Adrenal gland (tissue), 9 donors: ENCODE measurements at regions not wholly inside any gene's neighbourhood (a gene's known extent, or its start where the extent isn't known, plus 50 kb on each side); places are given as distances from the start of the nearest gene placed in this dataset.

Experiments used
- DNase-seq, 7 donors: peaks; one replicate each; pipeline ENCODE4 v3.0.0-alpha.2; 2019 to 2020
- H3K27ac ChIP-seq, 5 donors: fragments of 200-600 bp; sonication (generic) in 4 of 5; 1 replicate in 3 of 5; 2 replicates in 2 of 5; pipeline versions ENCODE4 v1.5.1 to v1.8.0; 2016 to 2020; ENCODE audit warnings: mild to moderate bottlenecking in 1 of 5
- H3K27me3 ChIP-seq: fragments of 200-600 bp; 2 replicates; pipeline ENCODE4 v1.8.0; 2021
- H3K36me3 ChIP-seq, 2 donors: fragments of 200-600 bp; replicated peaks in 1 of 2; 1 replicate in 1 of 2; 2 replicates in 1 of 2; pipeline versions ENCODE4 v1.5.1 to v1.8.0; 2018 to 2022
- H3K4me1 ChIP-seq, 2 donors: fragments of 200-600 bp; replicated peaks in 1 of 2; 1 replicate in 1 of 2; 2 replicates in 1 of 2; pipeline versions ENCODE4 v1.5.1 to v1.8.0; 2018 to 2021
- H3K4me3 ChIP-seq, 4 donors: fragments of 200-600 bp; sonication (generic) in 3 of 4; one replicate each; pipeline ENCODE4 v1.5.1; 2016 to 2018
- H3K9me3 ChIP-seq, 3 donors: fragments of 200-600 bp; sonication (generic) in 1 of 3; replicated peaks in 1 of 3; 1 replicate in 2 of 3; 2 replicates in 1 of 3; pipeline versions ENCODE4 v1.5.1 to v1.8.0; 2016 to 2021
- CTCF ChIP-seq, 6 experiments: fragments of 450-650 bp in 4 of 6; fragments of 200-600 bp in 2 of 6; sonication (generic) in 1 of 6; IDR thresholded peaks; 1 replicate in 5 of 6; 2 replicates in 1 of 6; pipeline versions ENCODE4 v1.5.1 to v1.8.0; 2016 to 2021; ENCODE audit warnings: antibody characterized with exemption in 6 of 6, mild to moderate bottlenecking in 2 of 6, moderate library complexity in 1 of 6
- POLR2A ChIP-seq, 2 donors: fragments of 450-650 bp; IDR thresholded peaks; one replicate each; pipeline ENCODE4 v1.6.1; 2017; ENCODE audit warnings: antibody characterized with exemption in 2 of 2, mild to moderate bottlenecking in 2 of 2, moderate library complexity in 1 of 2
- WGBS, 4 donors: extraction: QIAGEN DNeasy Blood & Tissue Kit in 2 of 4; methylation state at CpG; one replicate each; pipeline versions ENCODE4 v1.1.5 to v1.1.7; 2013 to 2017; 5-methylcytosine and 5-hydroxymethylcytosine counted together
- intact Hi-C, 2 donors: fragments of 100-400 bp; cut with DNase I; formaldehyde crosslinking; loops; one replicate each; pipeline versions ENCODE4 v1.14.1 to v1.15.0; 2022 to 2023
- donor health status: healthy with polysubstance abuse.
- donor health status: Bipolar disorder and iron deficiency.
- donor health status: DM: yes; HTN: yes; CAD: no.
- donor health status: DM: no; HTN: no; CAD: no.
- donor health status: DM: no; HTN: no; CAD: no.

DNA sequence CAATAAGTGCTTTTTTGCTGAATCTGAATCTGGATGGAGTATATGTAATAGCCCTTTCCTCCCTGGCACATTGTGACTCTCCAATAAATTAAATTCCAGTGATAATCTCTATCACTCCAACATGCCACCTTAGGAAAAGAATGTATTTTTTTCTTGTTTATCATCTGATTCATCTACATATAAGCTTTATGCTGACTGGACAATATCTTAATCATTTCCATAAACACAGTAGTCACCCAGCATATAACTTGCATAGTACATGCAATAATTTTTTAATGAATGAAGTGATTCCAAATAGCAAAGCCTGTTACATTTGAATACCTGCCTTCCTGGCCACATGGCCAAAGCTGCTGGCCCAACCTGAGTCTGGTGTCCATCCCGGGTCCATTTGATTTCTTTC is 477.6 kb upstream of the USP24 start:
- WGBS, 4 donors, result 84 to 100% (median 91%) methylated on average over 1 of the region's 1 CpG
- H3K4me1 ChIP-seq, result no peaks in the 10 kb centered on the region
- H3K36me3 ChIP-seq, result no peaks in the 10 kb centered on the region
- H3K9me3 ChIP-seq, result no peaks in the 10 kb centered on the region
- H3K4me3 ChIP-seq, result no peak overlapping the region
- H3K27ac ChIP-seq, result no peak overlapping the region
- intact Hi-C loops, result no loop called here
- no peak for DNase-seq
- peaks cover 6% of the 10 kb centered on the region for H3K27me3 ChIP-seq
- TF ChIP-seq CTCF (IDR thresholded peaks at IDR 0.05), result no peak
- no peak for TF ChIP-seq POLR2A (IDR thresholded peaks at IDR 0.05)

DNA sequence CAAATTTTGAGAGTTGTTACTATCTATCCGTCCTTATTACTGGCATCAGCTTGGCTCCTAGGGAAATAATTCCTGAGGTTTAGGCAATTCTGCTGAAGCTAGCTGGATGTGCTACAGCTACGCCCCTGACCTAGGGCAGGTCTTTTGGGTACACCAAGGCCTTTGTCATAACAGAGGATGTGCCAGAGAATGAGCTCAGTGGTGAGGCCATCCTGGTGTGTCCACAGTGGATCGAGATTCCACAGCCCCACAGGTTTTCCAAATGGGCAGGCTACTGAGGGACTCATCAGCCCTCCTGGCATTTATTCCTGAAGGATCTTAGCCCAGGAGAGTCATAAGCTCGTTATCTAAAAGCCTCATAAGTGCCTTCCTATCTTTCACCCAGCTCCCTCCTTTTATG is 475.2 kb upstream of the USP24 start:
- Histone ChIP-seq H3K36me3 (no peaks in the 10 kb centered on the region), H3K4me3 (no peak overlapping the region), H3K4me1 (no peaks in the 10 kb centered on the region), H3K9me3 (no peaks in the 10 kb centered on the region), H3K27me3 (peaks cover 6% of the 10 kb centered on the region), H3K27ac (no peak overlapping the region)
- no peak for DNase-seq
- WGBS, 4 donors, result 63 to 87% (median 75%) methylated on average over 3 to 4 of the region's 4 CpGs
- TF ChIP-seq CTCF (IDR thresholded peaks at IDR 0.05), result no peak
- no peak for TF ChIP-seq POLR2A (IDR thresholded peaks at IDR 0.05)
- intact Hi-C loops, result no loop called here

GRCh38 chr1:55689800-55690199 is 474.6 kb upstream of the USP24 start:
- Histone ChIP-seq H3K4me1 (no peaks in the 10 kb centered on the region), H3K36me3 (no peaks in the 10 kb centered on the region), H3K27me3 (peaks cover 6% of the 10 kb centered on the region), H3K4me3 (no peak overlapping the region), H3K27ac (no peak overlapping the region), H3K9me3 (no peaks in the 10 kb centered on the region)
- WGBS, 4 donors, result 77 to 88% (median 78%) methylated on average over 3 of the region's 3 CpGs
- DNase-seq, result no peak
- no peak for TF ChIP-seq CTCF (IDR thresholded peaks at IDR 0.05)
- no peak for TF ChIP-seq POLR2A (IDR thresholded peaks at IDR 0.05)
- intact Hi-C loops, result no loop called here

GRCh38 chr1:55685560-55685959 is 470.4 kb upstream of the USP24 start:
- no peak overlapping the region for H3K27ac ChIP-seq
- intact Hi-C loops, result no loop called here
- peak in 1 of 7 donors; percentile 64 for DNase-seq
- H3K36me3 ChIP-seq, result no peaks in the 10 kb centered on the region
- H3K9me3 ChIP-seq, result no peaks in the 10 kb centered on the region
- no peaks in the 10 kb centered on the region for H3K4me1 ChIP-seq
- peaks cover 3% of the 10 kb centered on the region for H3K27me3 ChIP-seq
- no peak overlapping the region for H3K4me3 ChIP-seq
- no peak for TF ChIP-seq CTCF (IDR thresholded peaks at IDR 0.05)
- no peak for TF ChIP-seq POLR2A (IDR thresholded peaks at IDR 0.05)
- WGBS, 4 donors, result 87 to 92% (median 88%) methylated on average over 7 of the region's 7 CpGs
